HUDEP-2 (cell line): ENCODE measurements at regions not wholly inside any gene's neighbourhood (a gene's known extent, or its start where the extent isn't known, plus 50 kb on each side); places are given as distances from the start of the nearest gene placed in this dataset.

Experiments used
- DNase-seq, 76 experiments: peaks; one replicate each; lab custom pipeline; 2025; ENCODE audit not compliant: unreplicated experiment in 76 of 76; lab: John Stamatoyannopoulos, UW

DNA sequence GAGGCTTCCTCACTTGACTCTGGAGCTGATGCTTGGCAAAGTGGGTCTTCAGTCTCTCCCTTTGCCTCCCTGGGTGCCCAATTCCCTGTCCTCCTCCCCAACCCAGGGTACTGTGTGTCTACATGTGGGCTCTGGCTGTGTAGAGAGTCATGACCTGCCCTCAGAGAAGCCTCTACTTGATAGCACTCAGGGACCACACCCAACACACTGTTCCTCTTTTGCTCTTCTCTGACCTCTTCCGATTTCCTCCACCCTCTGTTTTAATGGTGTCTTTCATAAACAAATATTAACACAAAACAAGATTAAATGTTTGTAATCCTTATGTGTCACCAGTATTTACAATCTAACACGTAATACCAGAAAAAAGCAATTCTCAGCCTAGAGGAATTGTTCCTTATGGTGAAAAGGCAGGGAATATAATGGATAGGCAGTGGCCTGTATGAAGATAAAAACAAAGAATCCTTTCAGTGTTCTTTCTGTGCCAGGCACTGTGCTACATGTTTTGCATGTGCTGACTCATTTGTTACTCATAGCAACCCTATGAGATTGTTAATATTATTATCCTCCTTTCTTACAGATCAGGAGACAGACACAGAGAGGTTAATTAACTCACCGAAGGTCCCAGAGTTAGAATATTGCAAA lies 58.2 kb downstream of the HSD3B1 start:
- peak in 3 of 76 experiments; percentile 3 to 8 (median 6) for DNase-seq

DNA sequence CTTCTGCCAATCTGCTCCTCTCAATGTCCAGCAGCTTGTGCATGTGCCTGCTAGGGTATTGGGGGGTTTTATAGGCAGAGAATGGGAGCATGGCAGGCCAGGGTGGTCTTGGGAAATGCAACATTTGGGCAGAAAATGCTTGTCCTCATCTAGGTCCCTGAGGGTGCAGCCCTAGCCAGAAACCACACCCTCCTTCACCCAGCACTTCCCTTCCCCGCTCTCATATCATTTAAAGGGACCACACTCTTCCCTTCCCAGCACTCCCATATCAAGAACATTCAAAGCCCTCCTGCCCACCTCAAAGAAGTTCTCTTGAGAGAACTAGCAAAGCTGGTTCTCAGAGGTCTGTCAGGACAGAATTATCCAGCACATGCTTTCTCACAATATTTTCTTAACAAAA lies 62.1 kb downstream of the HSD3B1 start:
- no peak for DNase-seq
